UCSD-AML1 (cell line): ENCODE measurements at regions not wholly inside any gene's neighbourhood (a gene's known extent, or its start where the extent isn't known, plus 50 kb on each side); places are given as distances from the start of the nearest gene placed in this dataset.

Source experiments
- DNase-seq: peaks from one replicate; lab custom pipeline; 2025; ENCODE audit not compliant: unreplicated experiment; lab: John Stamatoyannopoulos, UW

- no peak for DNase-seq
These were observed 85.2 kb upstream of the IQSEC1 start for GRCh38 chr3:13158408-13158807.

- DNase-seq: no peak
These were observed 84.8 kb upstream of the IQSEC1 start for GRCh38 chr3:13157986-13158385.

GRCh38 chr3:13152826-13153710 is 79.8 kb upstream of the IQSEC1 start:
- no peak for DNase-seq

GRCh38 chr3:13150624-13151023 is 77.4 kb upstream of the IQSEC1 start:
- no peak for DNase-seq

- no peak for DNase-seq
These were observed 76.3 kb upstream of the IQSEC1 start for GRCh38 chr3:13149330-13150108.

GRCh38 chr3:13148561-13149329 is 75.5 kb upstream of the IQSEC1 start:
- no peak for DNase-seq

- no peak for DNase-seq
These were observed 74.9 kb upstream of the IQSEC1 start for GRCh38 chr3:13148126-13148525.

GRCh38 chr3:13147344-13147743 is 74.1 kb upstream of the IQSEC1 start:
- no peak for DNase-seq

- no peak for DNase-seq
These were observed 73.5 kb upstream of the IQSEC1 start for GRCh38 chr3:13146643-13147143.

- DNase-seq: no peak
These were observed 72.8 kb upstream of the IQSEC1 start for GRCh38 chr3:13145826-13146642.

- no peak for DNase-seq
These were observed 72.0 kb upstream of the IQSEC1 start for GRCh38 chr3:13145131-13145825.

GRCh38 chr3:13144163-13145023 is 71.2 kb upstream of the IQSEC1 start:
- DNase-seq: no peak

- no peak for DNase-seq
These were observed 70.3 kb upstream of the IQSEC1 start for GRCh38 chr3:13143381-13144004.

GRCh38 chr3:13142552-13143380 is 69.5 kb upstream of the IQSEC1 start:
- no peak for DNase-seq

- DNase-seq: peak; percentile 43
These were observed 68.8 kb upstream of the IQSEC1 start for GRCh38 chr3:13141991-13142412.

- DNase-seq: no peak
These were observed 68.0 kb upstream of the IQSEC1 start for GRCh38 chr3:13141183-13141582.

GRCh38 chr3:13140596-13140995 is 67.4 kb upstream of the IQSEC1 start:
- no peak for DNase-seq
